ENCODE measurements at regions not wholly inside any gene's neighbourhood (a gene's known extent, or its start where the extent isn't known, plus 50 kb on each side); places are given as distances from the start of the nearest gene placed in this dataset.
"Not testable (repeated sequence)": the region's sequence is repeated elsewhere in the genome, so short reads cannot be mapped to it uniquely, and the experiment has no call there.

GRCh38 chr2:87521057-87521456, 226.8 kb upstream of the PLGLB2 start:
- TF ChIP-seq CTCF (conservative IDR thresholded peaks at IDR 0.05; ENCODE audit: low read depth, low read length); EZH2 (IDR thresholded peaks at IDR 0.05; ENCODE audit: low read length, unreplicated experiment): not testable (repeated sequence)

Measured in PC-3 (cell line).